ENCODE measurements at regions not wholly inside any gene's neighbourhood (a gene's known extent, or its start where the extent isn't known, plus 50 kb on each side); places are given as distances from the start of the nearest gene placed in this dataset.

- H3K4me2 ChIP-seq: no peak overlapping the region
- no peaks in the 10 kb centered on the region for H3K36me3 Mint-ChIP-seq
- no peak overlapping the region for H3K27ac Mint-ChIP-seq
- no peak overlapping the region for H2AFZ ChIP-seq (replicated peaks)
- no peak overlapping the region for H3K9ac ChIP-seq
- no peaks in the 10 kb centered on the region for H3K27me3 ChIP-seq
- TF ChIP-seq CTCF (IDR thresholded peaks at IDR 0.05) (no peak), EZH2phosphoT487 (IDR thresholded peaks at IDR 0.05) (no peak), EZH2 (IDR thresholded peaks at IDR 0.05) (no peak)
- H3K79me2 ChIP-seq (ENCODE audit: low read depth): no peaks in the 10 kb centered on the region
- DNase-seq (ENCODE audit: low spot score): no peak
- no peaks in the 10 kb centered on the region for H3K36me3 ChIP-seq
- no peaks in the 10 kb centered on the region for H3K4me1 Mint-ChIP-seq
- no peaks in the 10 kb centered on the region for H3K4me1 ChIP-seq
- H3K4me3 ChIP-seq: no peak overlapping the region
- no peak overlapping the region for H3K27ac ChIP-seq
- no peaks in the 10 kb centered on the region for H4K20me1 ChIP-seq (ENCODE audit: low read depth)
- H3K9me3 ChIP-seq (ENCODE audit: low read depth): no peaks in the 10 kb centered on the region
- H3K9me3 Mint-ChIP-seq: no peaks in the 10 kb centered on the region
- H3F3A ChIP-seq (ENCODE audit: low read depth): no peaks in the 10 kb centered on the region
- no peak overlapping the region for H3K4me3 Mint-ChIP-seq
- H3K27me3 Mint-ChIP-seq (ENCODE audit: insufficient read depth, low read depth): peaks cover 2% of the 10 kb centered on the region
Observed at GRCh38 chr13:88945793-88946192, 1274.6 kb downstream of the SLITRK5 start.

GRCh38 chr13:88948501-88948900 lies 1277.3 kb downstream of the SLITRK5 start:
- Histone ChIP-seq H3K36me3 (no peaks in the 10 kb centered on the region), H4K20me1 (ENCODE audit: low read depth) (no peaks in the 10 kb centered on the region), H3K79me2 (ENCODE audit: low read depth) (no peaks in the 10 kb centered on the region), H3K4me3 (no peak overlapping the region), H3K27me3 (no peaks in the 10 kb centered on the region), H3K4me2 (no peak overlapping the region), H3K9me3 (ENCODE audit: low read depth) (no peaks in the 10 kb centered on the region), H2AFZ (replicated peaks) (no peak overlapping the region), H3F3A (ENCODE audit: low read depth) (no peaks in the 10 kb centered on the region), H3K4me1 (no peaks in the 10 kb centered on the region), H3K9ac (no peak overlapping the region), H3K27ac (no peak overlapping the region)
- peaks cover 1% of the 10 kb centered on the region for H3K27me3 Mint-ChIP-seq (ENCODE audit: insufficient read depth, low read depth)
- no peaks in the 10 kb centered on the region for H3K9me3 Mint-ChIP-seq
- no peak overlapping the region for H3K4me3 Mint-ChIP-seq
- no peaks in the 10 kb centered on the region for H3K4me1 Mint-ChIP-seq
- DNase-seq (ENCODE audit: low spot score): no peak
- no peaks in the 10 kb centered on the region for H3K36me3 Mint-ChIP-seq
- H3K27ac Mint-ChIP-seq: no peak overlapping the region
- TF ChIP-seq CTCF (IDR thresholded peaks at IDR 0.05) (no peak), EZH2phosphoT487 (IDR thresholded peaks at IDR 0.05) (no peak), EZH2 (IDR thresholded peaks at IDR 0.05) (no peak)

- H3K27me3 Mint-ChIP-seq (ENCODE audit: insufficient read depth, low read depth): no peaks in the 10 kb centered on the region
- TF ChIP-seq EZH2phosphoT487 (IDR thresholded peaks at IDR 0.05) (no peak), EZH2 (IDR thresholded peaks at IDR 0.05) (no peak)
- no peak overlapping the region for H3K4me3 ChIP-seq
Observed at GRCh38 chr13:88958821-88959220, 1287.7 kb downstream of the SLITRK5 start.

GRCh38 chr13:88976466-88976865 lies 1305.3 kb downstream of the SLITRK5 start:
- no peak overlapping the region for H3K4me3 ChIP-seq
- Mint-ChIP-seq H3K9me3 (no peaks in the 10 kb centered on the region), H3K27me3 (ENCODE audit: insufficient read depth, low read depth) (no peaks in the 10 kb centered on the region), H3K4me3 (no peak overlapping the region), H3K4me1 (no peaks in the 10 kb centered on the region), H3K36me3 (no peaks in the 10 kb centered on the region), H3K27ac (no peak overlapping the region)
- H3K4me2 ChIP-seq: no peak overlapping the region
- H3K4me1 ChIP-seq: no peaks in the 10 kb centered on the region
- H3K27me3 ChIP-seq: no peaks in the 10 kb centered on the region
- no peaks in the 10 kb centered on the region for H3F3A ChIP-seq (ENCODE audit: low read depth)
- TF ChIP-seq EZH2 (IDR thresholded peaks at IDR 0.05) (no peak), CTCF (IDR thresholded peaks at IDR 0.05) (no peak)
- DNase-seq (ENCODE audit: low spot score): no peak
- no peak overlapping the region for H3K9ac ChIP-seq
- no peaks in the 10 kb centered on the region for H4K20me1 ChIP-seq (ENCODE audit: low read depth)
- H2AFZ ChIP-seq (replicated peaks): no peak overlapping the region
- H3K9me3 ChIP-seq (ENCODE audit: low read depth): no peaks in the 10 kb centered on the region
- H3K27ac ChIP-seq: no peak overlapping the region
- H3K36me3 ChIP-seq: no peaks in the 10 kb centered on the region
- no peaks in the 10 kb centered on the region for H3K79me2 ChIP-seq (ENCODE audit: low read depth)

More at GRCh38 chr13:88958821-88959220, 1287.7 kb downstream of the SLITRK5 start:
- H3K36me3 Mint-ChIP-seq: no peaks in the 10 kb centered on the region
- no peaks in the 10 kb centered on the region for H4K20me1 ChIP-seq (ENCODE audit: low read depth)
- H3K4me2 ChIP-seq: no peak overlapping the region
- H3F3A ChIP-seq (ENCODE audit: low read depth): no peaks in the 10 kb centered on the region
- H3K4me3 Mint-ChIP-seq: no peak overlapping the region
- H3K27ac ChIP-seq: no peak overlapping the region
- H3K36me3 ChIP-seq: no peaks in the 10 kb centered on the region
- no peaks in the 10 kb centered on the region for H3K27me3 ChIP-seq
- DNase-seq (ENCODE audit: low spot score): no peak
- no peaks in the 10 kb centered on the region for H3K4me1 ChIP-seq
- H3K9me3 Mint-ChIP-seq: no peaks in the 10 kb centered on the region
- H3K9me3 ChIP-seq (ENCODE audit: low read depth): no peaks in the 10 kb centered on the region
- H3K4me1 Mint-ChIP-seq: no peaks in the 10 kb centered on the region
- no peaks in the 10 kb centered on the region for H3K79me2 ChIP-seq (ENCODE audit: low read depth)
- H2AFZ ChIP-seq (replicated peaks): no peak overlapping the region
- H3K9ac ChIP-seq: no peak overlapping the region
- H3K27ac Mint-ChIP-seq: no peak overlapping the region

All from neural progenitor cell (in vitro differentiated cells).